NCI-H1092 treated with DMSO at 0.1 percent for 48 hours (cell line): ENCODE measurements at regions not wholly inside any gene's neighbourhood (a gene's known extent, or its start where the extent isn't known, plus 50 kb on each side); places are given as distances from the start of the nearest gene placed in this dataset.
"Not testable (repeated sequence)": the region's sequence is repeated elsewhere in the genome, so short reads cannot be mapped to it uniquely, and the experiment has no call there.

Experiments
- DNase-seq: peaks from one replicate; lab custom pipeline; 2025; lab: John Stamatoyannopoulos, UW

- no peak for DNase-seq
Measured at GRCh38 chr1:59178339-59179187, 118.3 kb upstream of the FGGY start.

- DNase-seq, result no peak
Measured at GRCh38 chr1:59179673-59180072, 117.2 kb upstream of the FGGY start.

GRCh38 chr1:59180735-59181134, 116.2 kb upstream of the FGGY start:
- no peak for DNase-seq

- DNase-seq, result no peak
Measured at GRCh38 chr1:59183749-59184317, 113.1 kb upstream of the FGGY start.

- DNase-seq, result no peak
Measured at GRCh38 chr1:59184365-59184905, 112.5 kb upstream of the FGGY start.

- no peak for DNase-seq
Measured at GRCh38 chr1:59185163-59185860, 111.6 kb upstream of the FGGY start.

- DNase-seq, result no peak
Measured at GRCh38 chr1:59186656-59187055, 110.2 kb upstream of the FGGY start.

- DNase-seq, result peak; percentile 11
Measured at GRCh38 chr1:59188413-59189213, 108.3 kb upstream of the FGGY start.

GRCh38 chr1:59193443-59194093, 103.3 kb upstream of the FGGY start:
- no peak for DNase-seq

- no peak for DNase-seq
Measured at GRCh38 chr1:59194621-59195020, 102.3 kb upstream of the FGGY start.

- DNase-seq, result no peak
Measured at GRCh38 chr1:59195151-59195550, 101.7 kb upstream of the FGGY start.

- no peak for DNase-seq
Measured at GRCh38 chr1:59198564-59198963, 98.3 kb upstream of the FGGY start.

GRCh38 chr1:59199147-59199546, 97.7 kb upstream of the FGGY start:
- no peak for DNase-seq

GRCh38 chr1:59199719-59200376, 97.0 kb upstream of the FGGY start:
- peak; percentile 35 for DNase-seq

GRCh38 chr1:59201341-59201740, 95.6 kb upstream of the FGGY start:
- DNase-seq, result no peak

GRCh38 chr1:59202455-59202854, 94.4 kb upstream of the FGGY start:
- DNase-seq, result no peak

- DNase-seq, result no peak
Measured at GRCh38 chr1:59204001-59204400, 92.9 kb upstream of the FGGY start.

GRCh38 chr1:59206616-59207015, 90.3 kb upstream of the FGGY start:
- not testable (repeated sequence) for DNase-seq

GRCh38 chr1:59210430-59210829, 86.5 kb upstream of the FGGY start:
- DNase-seq, result not testable (repeated sequence)

GRCh38 chr1:59212706-59213105, 84.2 kb upstream of the FGGY start:
- DNase-seq, result no peak
